HG02885 (cell line): ENCODE measurements at regions not wholly inside any gene's neighbourhood (a gene's known extent, or its start where the extent isn't known, plus 50 kb on each side); places are given as distances from the start of the nearest gene placed in this dataset.
A peak's percentile ranks its signal among the peaks of the same experiment; 100 is the strongest.

ENCODE experiments used
- ATAC-seq: cut with Tn5 transposase; IDR thresholded peaks from one replicate; pipeline ENCODE4 v1.9.1; 2021; ENCODE audit warnings: mild to moderate bottlenecking; ENCODE audit not compliant: unreplicated experiment, poor library complexity

DNA sequence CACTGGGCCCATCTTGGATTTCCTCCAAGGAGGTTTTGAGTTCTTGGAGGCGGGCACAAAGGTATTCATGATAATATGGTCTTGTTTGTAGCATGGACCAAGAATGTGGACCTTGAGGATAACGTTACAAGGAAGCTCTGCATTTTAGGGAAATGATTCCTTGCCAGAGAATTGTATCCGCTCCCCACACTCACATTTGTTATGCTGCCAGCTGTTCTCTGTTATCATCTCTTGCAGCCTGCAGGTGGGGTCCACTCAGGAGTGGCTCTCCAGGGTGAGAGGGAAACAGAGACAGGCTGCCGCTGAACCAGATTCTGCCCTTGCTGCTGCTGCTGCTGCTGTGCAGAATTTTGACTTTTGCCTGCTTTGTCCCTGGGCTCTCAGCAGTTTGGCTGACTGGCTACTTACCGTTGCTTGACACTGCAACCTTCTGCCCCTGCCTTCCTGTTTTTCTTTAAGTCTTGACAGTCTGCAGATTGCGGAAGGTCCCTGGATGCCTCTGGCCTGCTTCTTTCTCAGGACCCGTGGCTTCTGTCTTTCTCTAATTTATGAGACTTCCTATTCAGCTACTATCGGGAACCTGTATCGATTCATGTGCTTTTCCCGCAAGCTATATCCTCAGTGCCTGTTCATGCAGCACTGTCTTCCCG is 122.3 kb upstream of the DOCK10 start:
- peak; percentile 53 for ATAC-seq

DNA sequence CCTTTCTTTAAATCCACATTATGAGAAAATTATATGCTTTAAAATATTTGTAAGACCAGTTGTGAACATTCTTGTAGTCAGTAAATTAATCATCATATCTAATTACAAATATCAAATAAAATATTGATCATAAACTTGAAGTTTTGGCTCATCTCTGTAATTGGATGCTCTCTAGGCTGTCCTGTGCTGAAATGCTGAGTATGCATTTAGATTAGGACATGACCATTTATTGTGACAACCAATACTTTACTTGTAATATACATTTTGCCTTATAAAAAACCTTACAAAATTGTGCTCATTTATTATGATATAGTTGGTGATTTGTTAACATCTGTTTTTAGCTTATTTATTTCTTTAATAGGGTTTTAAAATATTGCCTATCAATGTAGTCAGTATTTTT is 116.1 kb upstream of the DOCK10 start:
- no peak for ATAC-seq

DNA sequence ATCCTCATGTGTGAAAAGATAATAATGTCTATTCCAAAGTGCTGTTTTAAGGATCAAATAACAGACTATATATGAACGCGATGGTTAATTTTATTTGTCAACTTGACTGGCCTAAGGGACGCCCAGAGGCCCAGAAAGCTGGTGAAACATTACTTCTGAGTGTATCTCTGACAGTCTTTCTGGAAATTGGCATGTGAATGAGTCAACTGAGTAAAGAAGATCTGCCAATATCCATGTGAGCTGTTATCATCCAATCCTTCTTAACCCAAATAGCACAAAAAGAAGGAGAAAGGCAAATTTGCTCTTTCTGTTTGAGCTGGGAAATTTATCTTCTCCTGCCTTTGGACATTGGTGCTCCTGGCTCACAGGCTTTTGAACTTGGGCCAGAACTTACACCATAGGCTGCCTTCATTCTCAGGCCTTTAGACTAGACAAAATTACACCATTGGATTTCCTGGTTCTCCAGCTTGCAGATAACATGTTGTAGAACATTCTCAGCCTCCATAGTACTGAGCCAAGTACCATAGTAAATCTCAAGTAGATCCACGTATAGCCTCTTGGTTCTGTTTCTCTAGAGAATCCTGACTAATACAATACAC is 114.7 kb upstream of the DOCK10 start:
- ATAC-seq = no peak

DNA sequence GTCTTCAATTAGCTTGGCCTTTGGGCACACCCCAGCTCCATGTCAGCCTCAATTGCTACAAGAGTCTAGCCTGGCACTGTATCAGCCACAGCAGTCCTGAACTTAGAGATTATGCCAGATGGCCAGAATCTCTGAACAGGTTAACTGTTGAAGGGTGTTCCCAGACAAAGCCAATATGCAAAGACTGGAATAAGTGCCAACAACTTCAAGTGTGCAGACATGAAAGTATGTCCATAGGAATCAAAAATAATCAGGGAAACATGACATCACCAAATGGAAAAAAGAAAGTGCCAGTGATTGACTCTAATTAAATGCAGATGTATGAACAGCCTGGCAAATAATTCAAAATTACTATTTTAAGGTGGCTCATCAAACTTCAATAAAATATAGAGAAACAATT is 98.5 kb upstream of the DOCK10 start:
- no peak for ATAC-seq

DNA sequence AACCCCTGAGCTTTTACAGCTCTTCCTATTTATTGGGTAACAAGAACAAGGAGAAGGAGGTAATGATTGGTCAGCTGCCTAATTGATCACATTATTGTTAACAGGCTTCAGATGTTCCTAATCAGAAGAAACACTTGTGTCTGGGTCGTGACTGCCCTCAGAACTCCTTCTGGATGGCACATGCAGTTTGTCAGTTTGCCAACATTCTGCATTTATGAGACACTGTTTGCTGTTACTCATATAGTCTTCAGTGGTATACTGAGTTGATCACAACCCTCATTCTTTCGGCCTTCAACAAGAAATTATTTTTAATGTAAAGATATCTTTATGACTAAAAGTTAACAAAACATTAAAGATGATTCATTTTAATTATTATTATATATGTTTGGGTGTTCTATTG is 95.7 kb upstream of the DOCK10 start:
- no peak for ATAC-seq

DNA sequence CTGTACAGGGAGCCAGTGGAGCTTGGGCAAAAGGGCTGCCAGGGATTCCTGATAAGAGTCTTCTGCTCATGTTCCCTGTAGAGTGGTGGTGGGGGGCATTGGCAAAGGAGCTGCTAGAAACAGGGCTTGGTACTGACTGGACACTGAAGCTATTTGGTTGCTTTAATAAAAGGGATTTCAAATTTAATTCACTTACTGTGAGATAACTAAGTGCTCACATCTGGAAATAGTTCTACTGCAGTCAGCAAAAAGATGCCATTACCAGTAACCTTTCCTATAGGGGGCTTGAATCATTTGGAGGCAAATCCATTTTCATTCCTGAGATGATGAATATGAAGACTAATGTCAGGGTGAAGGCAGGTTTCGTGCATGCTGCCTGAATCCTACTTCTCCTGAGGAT is 94.3 kb upstream of the DOCK10 start:
- no peak for ATAC-seq

DNA sequence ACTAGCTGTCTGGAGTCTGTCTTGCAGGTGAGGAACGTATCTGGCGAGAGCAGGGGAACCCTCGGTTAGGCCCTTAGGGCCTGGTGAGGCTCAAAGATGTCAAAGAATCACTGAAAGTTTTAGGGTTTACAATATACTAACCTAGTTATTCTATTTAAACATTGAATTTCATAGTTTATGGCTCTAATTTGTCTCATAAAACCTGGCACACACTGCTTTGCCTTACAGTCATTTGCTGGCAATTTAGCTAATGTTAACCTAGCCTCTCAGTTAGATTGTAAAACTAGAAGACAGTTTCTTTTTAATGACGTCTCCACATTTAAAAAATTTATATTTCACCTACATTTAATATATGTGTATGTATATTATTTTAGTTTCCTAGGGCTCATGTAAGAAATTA is 89.6 kb upstream of the DOCK10 start:
- ATAC-seq = no peak

DNA sequence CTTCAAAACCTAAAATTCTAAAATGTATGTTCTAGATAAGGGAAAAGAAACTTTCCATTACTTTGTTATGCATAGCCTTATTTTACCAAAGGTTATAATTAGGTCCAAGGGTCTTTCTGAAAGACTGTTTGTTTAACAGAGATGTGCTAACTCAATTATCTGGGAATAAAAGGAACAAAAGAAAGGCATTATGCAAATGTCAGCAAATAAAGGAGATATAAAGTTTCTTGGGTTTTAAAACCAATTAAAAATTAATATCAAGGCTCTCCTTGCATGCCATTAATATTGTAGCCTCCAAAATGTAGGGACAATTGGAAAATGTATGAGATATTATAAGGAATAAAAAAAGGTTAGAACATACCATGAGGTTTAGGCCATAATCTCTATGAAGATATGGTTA is 87.8 kb upstream of the DOCK10 start:
- ATAC-seq = no peak

DNA sequence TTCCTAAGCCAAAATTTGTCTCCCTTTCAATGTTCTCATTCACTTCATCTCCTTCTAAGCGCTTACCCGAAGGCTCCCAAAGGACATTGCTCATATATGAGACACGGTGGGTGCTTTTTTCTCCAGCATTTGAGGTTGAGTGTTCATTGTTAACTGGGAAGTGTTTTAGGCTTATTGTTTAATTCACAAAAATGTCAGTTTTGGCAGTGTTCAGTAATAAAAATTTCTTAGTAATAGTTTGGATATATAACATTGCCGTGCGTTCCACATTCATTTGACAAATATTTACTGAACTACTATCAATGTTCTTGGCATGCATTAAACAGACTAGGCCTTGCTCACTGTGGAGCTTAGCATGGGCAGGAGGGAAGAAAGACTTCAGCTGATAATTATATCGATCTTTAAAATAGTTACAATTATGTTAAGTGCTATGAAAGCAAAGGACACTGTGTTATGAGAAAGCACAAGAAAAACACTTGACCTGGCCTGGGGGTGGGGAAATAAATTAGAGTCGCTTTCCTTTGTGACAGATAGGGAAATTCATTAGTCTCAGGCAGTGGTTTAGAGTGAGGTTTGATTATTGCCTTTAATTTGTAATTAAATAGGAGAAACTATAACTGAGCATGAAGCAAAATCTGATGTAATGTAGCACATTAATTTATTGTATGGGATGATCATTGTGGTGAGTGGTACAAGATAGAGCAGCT is 82.2 kb upstream of the DOCK10 start:
- ATAC-seq = no peak

DNA sequence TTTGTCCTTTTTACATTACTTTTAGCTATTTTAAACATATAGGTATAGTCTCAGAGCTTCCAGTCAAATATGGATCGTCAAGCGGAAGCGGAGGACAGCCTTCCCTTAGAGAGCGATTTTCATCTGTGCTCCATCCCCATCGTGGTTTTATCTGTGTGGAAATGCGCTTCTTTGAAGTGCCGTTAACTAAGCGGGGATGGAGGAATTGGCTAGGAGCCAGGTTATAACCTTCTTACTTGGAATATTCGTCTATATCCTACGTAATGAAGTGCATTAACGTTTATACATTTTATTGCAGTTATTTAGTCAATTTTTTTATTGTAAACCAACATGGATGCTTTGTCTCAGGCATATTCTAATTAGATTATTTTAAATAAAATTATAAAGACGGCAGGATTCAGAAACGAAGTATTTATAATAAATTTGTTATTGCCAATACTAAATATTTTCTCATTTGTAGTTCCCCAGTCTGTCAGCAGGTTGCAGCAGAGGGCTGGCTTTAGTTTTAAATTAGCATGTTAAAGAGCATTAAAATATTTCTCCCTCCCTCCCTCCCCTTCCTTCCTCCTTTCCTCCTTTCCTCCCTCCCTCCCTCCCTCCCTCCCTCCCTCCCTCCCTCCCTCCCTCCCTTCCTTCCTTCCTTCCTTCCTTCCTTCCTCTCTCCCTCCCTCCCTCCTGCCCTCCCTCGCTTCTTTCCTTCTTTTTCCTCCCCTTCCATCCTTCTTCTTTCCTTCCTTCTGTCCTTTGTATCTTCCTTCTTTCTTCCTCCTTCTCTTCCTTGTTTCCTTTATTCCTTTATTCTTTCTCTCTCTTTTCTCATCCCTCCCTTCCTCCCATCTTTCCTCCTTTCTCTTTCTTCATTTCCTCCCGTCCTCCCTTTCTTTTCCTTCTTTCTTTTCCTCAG is 80.6 kb upstream of the DOCK10 start:
- ATAC-seq = peak; percentile 63

DNA sequence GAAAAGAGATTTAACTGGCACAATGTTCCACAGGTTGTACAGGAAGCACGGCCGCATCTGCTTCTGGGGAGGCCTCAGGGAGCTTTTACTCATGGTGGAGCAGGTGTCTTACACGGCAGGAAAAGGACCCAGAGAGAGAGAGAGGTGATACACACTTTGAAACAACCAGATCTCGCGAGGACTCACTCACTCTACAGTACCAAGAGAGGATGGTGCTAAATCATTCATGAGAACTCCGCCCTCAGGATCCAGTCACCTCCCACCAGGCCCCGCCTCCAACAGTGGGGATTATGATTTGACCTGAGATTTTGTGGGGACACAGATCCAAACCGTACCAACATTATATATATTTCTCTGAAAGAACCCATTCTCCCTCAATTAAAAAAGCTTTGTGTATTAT is 79.7 kb upstream of the DOCK10 start:
- ATAC-seq = no peak

DNA sequence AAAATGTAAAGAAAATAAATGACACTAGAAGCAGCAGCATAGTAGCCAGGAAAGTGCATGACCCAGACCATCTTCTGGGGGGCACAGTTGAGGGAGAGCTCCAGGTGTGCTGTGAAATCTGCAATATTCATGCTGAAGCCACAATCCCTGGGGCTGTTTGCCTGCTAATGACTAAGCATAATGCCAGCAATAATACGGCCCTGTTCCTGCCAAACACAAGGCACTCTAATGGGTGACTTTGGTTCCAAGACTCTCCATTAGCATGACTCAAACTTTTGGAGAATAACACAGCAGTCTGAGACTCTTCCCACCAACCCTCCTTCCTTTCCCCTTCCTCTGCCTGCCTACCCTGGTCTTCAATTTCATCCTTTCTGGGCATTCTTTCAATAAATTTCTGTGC is 77.9 kb upstream of the DOCK10 start:
- ATAC-seq = no peak

DNA sequence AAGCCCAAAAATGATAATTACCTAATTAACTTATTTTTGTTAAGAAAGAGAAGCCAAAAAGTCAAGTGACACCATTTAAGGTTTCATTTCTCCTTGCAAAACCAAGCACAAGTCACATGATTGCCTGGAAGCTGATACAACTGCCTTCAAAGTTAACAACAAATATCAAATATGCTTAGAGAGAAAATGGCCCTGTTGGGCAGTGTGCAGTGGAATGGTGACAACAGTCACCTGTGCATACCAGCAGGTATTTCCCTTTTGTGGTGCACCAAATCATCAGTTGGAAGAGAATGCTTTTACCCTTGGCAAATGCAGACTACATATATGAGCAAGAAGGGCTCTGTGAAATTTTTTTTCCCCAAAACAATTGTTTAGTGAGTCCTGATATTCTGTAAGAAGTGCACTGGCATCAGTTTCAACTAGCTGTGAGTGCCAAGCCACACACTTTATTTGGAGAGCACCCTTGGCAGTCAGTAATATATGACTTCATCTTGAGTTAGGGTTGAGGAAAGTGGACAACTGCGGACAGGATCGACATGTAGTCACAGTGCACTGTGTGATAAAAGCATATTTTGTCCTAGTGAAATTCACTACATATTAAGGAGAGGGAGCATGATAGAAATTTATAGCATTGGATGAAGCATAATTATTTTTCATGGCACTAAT is 74.9 kb upstream of the DOCK10 start:
- no peak for ATAC-seq

DNA sequence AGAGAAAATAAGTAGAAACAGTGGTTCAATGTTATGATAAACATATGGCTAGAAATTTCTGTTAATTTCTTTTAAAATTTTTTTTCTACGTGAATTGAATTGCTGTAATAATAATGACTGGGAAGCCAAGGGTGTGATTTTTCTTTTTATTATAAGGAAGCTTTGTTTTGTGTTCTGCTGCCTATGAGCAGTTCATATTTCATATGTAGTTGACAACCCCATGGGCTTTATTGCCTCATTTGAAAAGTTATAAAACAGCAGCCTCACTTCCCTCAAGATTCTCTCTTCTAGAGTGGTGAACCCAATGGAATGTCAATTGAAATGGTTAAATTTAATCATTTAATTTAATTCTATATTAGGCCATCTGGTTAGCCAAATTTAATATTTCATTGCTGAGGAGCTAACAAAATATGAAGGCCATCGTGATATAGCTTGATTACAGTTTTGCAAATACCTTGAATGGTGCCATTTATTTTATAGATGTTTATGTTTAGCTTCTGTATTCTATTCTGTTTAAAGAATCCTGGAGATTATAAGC is 72.6 kb upstream of the DOCK10 start:
- no peak for ATAC-seq

DNA sequence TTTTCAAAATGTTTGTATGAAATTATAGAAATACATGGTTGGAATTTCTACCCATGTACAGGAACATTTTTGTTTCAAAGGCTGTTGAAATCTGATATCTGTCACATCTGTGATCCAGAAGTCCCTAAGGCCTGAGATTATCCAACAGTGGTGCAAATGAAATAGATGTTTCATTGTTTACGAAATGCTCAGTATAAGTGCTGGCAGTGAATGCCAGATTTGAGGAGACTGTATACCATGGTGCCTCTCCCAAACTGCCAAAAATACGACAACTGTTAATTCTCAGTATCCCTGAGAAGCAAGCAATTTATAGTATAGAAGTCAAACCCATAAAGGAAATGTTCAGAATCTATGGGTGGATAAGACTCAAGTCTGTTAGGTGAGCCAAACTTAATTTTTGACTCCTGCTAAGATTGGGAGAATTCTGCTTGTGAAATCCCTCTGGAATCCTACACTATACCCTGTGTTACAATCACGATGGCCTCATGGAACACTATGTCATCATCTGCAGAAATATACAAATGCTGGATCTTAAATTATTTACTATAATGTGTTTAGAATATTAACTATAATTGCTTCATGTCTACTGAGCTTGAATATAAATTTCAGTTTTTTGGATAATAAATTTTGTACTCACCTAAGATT is 71.2 kb upstream of the DOCK10 start:
- ATAC-seq = no peak

DNA sequence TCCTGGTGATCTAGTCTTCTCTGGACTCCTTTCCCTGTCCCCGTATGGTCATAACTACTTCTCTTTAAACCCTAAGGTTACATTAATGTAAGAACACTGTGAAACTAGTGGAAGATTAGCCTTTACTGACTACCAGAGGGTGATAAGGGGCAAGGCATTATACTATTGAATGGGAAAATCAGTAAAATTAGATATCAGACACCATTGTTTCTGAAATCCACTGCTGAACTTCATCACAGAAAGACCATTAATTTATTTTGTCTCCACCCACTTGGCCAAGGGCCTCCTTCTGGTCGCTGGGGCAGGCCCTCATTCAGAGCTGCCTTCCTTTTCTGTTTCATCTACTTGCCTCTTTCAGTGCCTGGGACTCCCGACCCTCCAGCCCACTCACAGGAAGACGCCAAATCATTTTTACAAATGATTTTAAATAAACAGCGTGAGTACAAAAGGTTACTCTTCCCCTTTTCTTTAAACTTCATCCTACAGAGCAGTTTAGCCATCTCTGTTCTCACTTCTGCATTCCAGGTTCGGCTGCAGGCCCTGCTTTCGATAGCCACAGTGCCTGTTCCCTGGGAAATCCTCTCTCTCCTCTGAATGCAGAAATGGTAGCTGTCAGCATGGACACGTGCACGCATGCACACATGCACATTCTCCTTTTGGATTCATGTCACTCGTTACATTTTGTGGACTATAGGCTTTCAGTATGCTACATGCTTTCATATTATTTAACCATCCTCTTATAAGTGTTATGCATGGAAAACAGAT is 70.3 kb upstream of the DOCK10 start:
- peak; percentile 74 for ATAC-seq

DNA sequence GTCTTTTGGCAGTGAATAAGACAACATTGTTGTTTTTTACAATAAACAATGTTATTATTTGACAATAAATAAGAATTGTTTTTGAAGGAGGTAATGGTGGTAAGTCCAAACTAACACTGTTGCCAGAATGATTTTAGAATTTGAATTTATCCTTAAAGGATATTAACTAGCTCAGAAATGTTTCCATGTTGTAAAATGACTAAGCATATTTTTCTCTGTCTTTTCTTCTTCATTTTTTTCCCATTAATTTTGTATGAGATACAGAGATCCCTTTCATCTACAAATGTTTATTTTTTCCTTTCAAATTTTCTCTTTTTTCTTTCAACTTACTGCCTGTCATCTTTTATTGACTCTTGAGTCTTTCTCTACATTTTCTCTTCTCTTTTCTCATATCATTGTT is 66.5 kb upstream of the DOCK10 start:
- no peak for ATAC-seq

DNA sequence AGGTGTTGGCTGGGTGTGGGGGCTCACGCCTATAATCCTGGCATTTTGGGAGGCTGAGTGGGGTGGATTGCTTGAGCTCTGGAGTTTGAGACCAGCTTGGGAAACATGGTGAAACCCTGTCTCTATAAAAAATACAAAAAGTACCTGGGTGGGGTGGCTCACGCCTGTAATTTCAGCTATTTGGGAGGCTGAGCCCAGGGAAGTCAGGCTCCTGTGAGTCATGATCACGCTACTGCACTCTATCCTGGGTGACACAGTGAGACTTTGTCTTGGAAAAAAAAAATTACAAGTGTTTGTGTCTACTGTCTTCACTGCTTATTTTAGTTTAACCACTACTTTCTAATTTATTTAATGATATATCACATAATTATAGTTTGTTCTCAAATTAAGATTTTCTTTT is 62.7 kb upstream of the DOCK10 start:
- ATAC-seq = no peak

DNA sequence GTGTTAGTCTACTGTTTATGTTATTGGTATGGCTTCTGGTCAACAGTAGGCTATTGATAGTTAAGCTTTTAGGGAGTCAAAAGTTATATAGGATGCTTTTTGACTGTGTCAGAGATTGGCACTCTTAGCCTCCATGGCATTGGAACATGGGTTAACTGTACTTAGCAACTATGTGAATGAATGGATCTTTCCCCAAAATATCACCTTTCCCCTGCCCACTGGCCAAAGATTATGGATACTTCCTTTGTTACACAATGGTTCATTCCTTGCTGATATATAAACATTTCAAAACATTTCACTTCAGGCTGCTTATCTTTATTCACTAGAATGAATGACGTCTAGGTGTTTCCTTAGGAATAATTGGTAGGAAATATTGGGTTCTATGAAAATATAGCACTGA is 62.1 kb upstream of the DOCK10 start:
- ATAC-seq = no peak
